ENCODE measurements at regions not wholly inside any gene's neighbourhood (a gene's known extent, or its start where the extent isn't known, plus 50 kb on each side); places are given as distances from the start of the nearest gene placed in this dataset.

DNA sequence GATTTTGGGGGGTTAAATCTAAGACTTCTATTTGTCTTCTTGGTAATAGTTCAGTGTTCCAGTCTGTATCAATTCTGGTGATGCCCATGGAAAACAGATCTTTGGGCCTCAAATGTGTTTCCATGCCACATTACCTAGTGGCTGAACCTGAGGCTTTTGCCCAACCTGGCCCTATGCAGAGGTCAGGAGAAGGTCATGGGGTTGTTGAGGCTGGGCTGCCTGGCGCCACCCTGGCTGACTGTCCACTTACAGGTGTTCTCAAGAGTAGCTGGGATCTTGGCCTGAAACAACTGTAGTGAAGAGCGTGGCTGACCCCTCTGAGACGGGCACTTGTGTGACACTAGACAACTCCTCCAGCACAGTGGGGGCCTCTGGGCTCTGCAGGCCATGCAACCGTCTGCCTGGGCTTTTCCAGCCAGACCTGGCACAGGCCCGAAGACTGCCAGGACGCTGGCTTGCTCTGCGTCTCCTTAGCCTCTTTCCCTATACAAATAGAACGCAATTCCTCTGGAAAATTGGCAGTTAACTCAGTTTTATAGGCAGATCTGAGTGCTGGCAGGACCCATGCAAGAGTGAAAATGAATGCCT is 127.8 kb downstream of the TRIM43 start:
- Histone ChIP-seq H3K9ac (no peak overlapping the region), H3K27ac (ENCODE audit: low read depth in 2 of 2, low read length in 1 of 2) (no peak overlapping the region), H3K4me2 (no peak overlapping the region), H2AFZ (ENCODE audit: low read depth) (no peak overlapping the region), H3F3A (replicated peaks; ENCODE audit: insufficient read depth) (no peaks in the 10 kb centered on the region), H3K79me2 (ENCODE audit: insufficient read depth) (no peaks in the 10 kb centered on the region), H3K27me3 (ENCODE audit: insufficient read depth) (no peaks in the 10 kb centered on the region), H4K20me1 (ENCODE audit: insufficient read depth) (no peaks in the 10 kb centered on the region), H3K4me1 (ENCODE audit: control insufficient read depth in 1 of 2, insufficient read depth in 2 of 2, low read depth in 1 of 2, low read length in 1 of 2) (no peaks in the 10 kb centered on the region), H3K36me3 (replicated peaks in 1 of 2; ENCODE audit: control insufficient read depth in 1 of 2, insufficient read depth in 2 of 2, low read length in 1 of 2) (no peaks in the 10 kb centered on the region), H3K9me2 (no peaks in the 10 kb centered on the region), H3K4me3 (ENCODE audit: low read depth in 2 of 2, low read length in 1 of 2) (no peak overlapping the region), H3K9me3 (no peaks in the 10 kb centered on the region)
- no peak for DNase-seq
- ChIA-PET CTCF (interaction anchor here (2.1 kb wide), 1 partner anchor 330 kb away, joined by 6 read pairs; no protein-coding TSS in a partner anchor), POLR2A (no interaction called here)
- WGBS (ENCODE audit: low lambda C conversion rate), result 48% methylated on average over 6 of the region's 8 CpGs
- TF ChIP-seq ELF1 (IDR thresholded peaks at IDR 0.05) (no peak), EZH2phosphoT487 (IDR thresholded peaks at IDR 0.05; ENCODE audit: borderline replicate concordance, low read depth) (no peak), YY1 (IDR thresholded peaks at IDR 0.05; ENCODE audit: low read depth) (no peak), CHD2 (IDR thresholded peaks at IDR 0.05; ENCODE audit: low read length, partially characterized antibody) (no peak), MEF2A (IDR thresholded peaks at IDR 0.05; ENCODE audit: borderline replicate concordance, low read depth) (no peak), RCOR1 (IDR thresholded peaks at IDR 0.05; ENCODE audit: low read length) (no peak), JUND (IDR thresholded peaks at IDR 0.05) (no peak), SIN3A (IDR thresholded peaks at IDR 0.05; ENCODE audit: borderline replicate concordance, low read depth, low read length) (no peak), RFX5 (IDR thresholded peaks at IDR 0.05; ENCODE audit: low read length) (no peak), MXI1 (IDR thresholded peaks at IDR 0.05; ENCODE audit: low read depth, low read length) (no peak), FOSL2 (IDR thresholded peaks at IDR 0.05; ENCODE audit: borderline replicate concordance, low read depth) (no peak), SMC3 (IDR thresholded peaks at IDR 0.05; ENCODE audit: low read depth, low read length) (no peak), RAD21 (IDR thresholded peaks at IDR 0.05; ENCODE audit: low read length) (no peak), TEAD4 (IDR thresholded peaks at IDR 0.05; ENCODE audit: borderline replicate concordance, insufficient read depth) (no peak), RXRA (IDR thresholded peaks at IDR 0.05; ENCODE audit: borderline replicate concordance, low read depth) (no peak), TCF12 (IDR thresholded peaks at IDR 0.05) (no peak), EP300 (IDR thresholded peaks at IDR 0.05; ENCODE audit: borderline replicate concordance in 1 of 2, low read depth in 1 of 2, low read length in 1 of 2) (no peak)
- TF ChIP-seq, protein P1, sequence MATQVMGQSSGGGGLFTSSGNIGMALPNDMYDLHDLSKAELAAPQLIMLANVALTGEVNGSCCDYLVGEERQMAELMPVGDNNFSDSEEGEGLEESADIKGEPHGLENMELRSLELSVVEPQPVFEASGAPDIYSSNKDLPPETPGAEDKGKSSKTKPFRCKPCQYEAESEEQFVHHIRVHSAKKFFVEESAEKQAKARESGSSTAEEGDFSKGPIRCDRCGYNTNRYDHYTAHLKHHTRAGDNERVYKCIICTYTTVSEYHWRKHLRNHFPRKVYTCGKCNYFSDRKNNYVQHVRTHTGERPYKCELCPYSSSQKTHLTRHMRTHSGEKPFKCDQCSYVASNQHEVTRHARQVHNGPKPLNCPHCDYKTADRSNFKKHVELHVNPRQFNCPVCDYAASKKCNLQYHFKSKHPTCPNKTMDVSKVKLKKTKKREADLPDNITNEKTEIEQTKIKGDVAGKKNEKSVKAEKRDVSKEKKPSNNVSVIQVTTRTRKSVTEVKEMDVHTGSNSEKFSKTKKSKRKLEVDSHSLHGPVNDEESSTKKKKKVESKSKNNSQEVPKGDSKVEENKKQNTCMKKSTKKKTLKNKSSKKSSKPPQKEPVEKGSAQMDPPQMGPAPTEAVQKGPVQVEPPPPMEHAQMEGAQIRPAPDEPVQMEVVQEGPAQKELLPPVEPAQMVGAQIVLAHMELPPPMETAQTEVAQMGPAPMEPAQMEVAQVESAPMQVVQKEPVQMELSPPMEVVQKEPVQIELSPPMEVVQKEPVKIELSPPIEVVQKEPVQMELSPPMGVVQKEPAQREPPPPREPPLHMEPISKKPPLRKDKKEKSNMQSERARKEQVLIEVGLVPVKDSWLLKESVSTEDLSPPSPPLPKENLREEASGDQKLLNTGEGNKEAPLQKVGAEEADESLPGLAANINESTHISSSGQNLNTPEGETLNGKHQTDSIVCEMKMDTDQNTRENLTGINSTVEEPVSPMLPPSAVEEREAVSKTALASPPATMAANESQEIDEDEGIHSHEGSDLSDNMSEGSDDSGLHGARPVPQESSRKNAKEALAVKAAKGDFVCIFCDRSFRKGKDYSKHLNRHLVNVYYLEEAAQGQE (IDR thresholded peaks at IDR 0.05; ENCODE audit: low read depth, low read length), result no peak
- TF ChIP-seq, protein P2, sequence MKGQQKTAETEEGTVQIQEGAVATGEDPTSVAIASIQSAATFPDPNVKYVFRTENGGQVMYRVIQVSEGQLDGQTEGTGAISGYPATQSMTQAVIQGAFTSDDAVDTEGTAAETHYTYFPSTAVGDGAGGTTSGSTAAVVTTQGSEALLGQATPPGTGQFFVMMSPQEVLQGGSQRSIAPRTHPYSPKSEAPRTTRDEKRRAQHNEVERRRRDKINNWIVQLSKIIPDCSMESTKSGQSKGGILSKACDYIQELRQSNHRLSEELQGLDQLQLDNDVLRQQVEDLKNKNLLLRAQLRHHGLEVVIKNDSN (IDR thresholded peaks at IDR 0.05; ENCODE audit: borderline replicate concordance, low read depth), result no peak
- TF ChIP-seq, protein P3, sequence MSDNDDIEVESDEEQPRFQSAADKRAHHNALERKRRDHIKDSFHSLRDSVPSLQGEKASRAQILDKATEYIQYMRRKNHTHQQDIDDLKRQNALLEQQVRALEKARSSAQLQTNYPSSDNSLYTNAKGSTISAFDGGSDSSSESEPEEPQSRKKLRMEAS (IDR thresholded peaks at IDR 0.05; ENCODE audit: low read depth), result no peak
